Loucy (cell line): ENCODE measurements at regions not wholly inside any gene's neighbourhood (a gene's known extent, or its start where the extent isn't known, plus 50 kb on each side); places are given as distances from the start of the nearest gene placed in this dataset.

Experiments
- EZH2phosphoT487 ChIP-seq: fragments of 200-600 bp; IDR thresholded peaks from 2 replicates; pipeline ENCODE4 v1.6.1; 2018; ENCODE audit warnings: antibody characterized with exemption, mild to moderate bottlenecking, moderate library complexity, borderline replicate concordance
- TF ChIP-seq, protein P1 (sequence below): fragments of 200-600 bp; sonication (generic); conservative IDR thresholded peaks from 2 replicates; pipeline ENCODE4 v1.5.1; 2014; ENCODE audit warnings: mild to moderate bottlenecking, antibody characterized with exemption, low read length

DNA sequence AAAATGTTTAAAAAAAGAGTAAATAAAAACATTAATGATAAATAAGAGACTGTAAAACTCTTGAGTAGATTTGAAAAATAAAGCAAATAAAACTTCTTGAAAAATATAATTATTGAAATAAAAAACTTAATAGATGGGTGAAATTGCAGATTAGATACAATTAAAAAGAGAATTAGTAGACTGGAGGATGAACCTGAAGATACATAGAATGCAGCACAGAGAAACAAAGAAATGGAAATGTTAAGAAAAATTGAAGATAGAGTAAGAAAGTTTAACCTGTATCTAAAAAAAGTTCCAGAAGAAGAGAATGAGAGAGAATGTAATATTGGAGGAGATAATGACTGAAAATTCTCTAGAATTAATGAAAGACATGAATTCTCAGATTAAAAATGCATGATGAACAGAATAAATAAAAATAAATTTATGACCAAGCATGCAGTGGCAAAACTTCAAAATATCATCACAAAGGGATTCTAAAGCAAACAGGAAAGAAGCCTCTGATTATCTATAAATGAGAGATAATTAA lies 438.1 kb upstream of the CLINT1 start:
- TF ChIP-seq, protein P1, sequence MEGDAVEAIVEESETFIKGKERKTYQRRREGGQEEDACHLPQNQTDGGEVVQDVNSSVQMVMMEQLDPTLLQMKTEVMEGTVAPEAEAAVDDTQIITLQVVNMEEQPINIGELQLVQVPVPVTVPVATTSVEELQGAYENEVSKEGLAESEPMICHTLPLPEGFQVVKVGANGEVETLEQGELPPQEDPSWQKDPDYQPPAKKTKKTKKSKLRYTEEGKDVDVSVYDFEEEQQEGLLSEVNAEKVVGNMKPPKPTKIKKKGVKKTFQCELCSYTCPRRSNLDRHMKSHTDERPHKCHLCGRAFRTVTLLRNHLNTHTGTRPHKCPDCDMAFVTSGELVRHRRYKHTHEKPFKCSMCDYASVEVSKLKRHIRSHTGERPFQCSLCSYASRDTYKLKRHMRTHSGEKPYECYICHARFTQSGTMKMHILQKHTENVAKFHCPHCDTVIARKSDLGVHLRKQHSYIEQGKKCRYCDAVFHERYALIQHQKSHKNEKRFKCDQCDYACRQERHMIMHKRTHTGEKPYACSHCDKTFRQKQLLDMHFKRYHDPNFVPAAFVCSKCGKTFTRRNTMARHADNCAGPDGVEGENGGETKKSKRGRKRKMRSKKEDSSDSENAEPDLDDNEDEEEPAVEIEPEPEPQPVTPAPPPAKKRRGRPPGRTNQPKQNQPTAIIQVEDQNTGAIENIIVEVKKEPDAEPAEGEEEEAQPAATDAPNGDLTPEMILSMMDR = no peak
- TF ChIP-seq EZH2phosphoT487 = no peak
